ENCODE measurements at regions not wholly inside any gene's neighbourhood (a gene's known extent, or its start where the extent isn't known, plus 50 kb on each side); places are given as distances from the start of the nearest gene placed in this dataset.
"Not testable (repeated sequence)": the region's sequence is repeated elsewhere in the genome, so short reads cannot be mapped to it uniquely, and the experiment has no call there.

DNA sequence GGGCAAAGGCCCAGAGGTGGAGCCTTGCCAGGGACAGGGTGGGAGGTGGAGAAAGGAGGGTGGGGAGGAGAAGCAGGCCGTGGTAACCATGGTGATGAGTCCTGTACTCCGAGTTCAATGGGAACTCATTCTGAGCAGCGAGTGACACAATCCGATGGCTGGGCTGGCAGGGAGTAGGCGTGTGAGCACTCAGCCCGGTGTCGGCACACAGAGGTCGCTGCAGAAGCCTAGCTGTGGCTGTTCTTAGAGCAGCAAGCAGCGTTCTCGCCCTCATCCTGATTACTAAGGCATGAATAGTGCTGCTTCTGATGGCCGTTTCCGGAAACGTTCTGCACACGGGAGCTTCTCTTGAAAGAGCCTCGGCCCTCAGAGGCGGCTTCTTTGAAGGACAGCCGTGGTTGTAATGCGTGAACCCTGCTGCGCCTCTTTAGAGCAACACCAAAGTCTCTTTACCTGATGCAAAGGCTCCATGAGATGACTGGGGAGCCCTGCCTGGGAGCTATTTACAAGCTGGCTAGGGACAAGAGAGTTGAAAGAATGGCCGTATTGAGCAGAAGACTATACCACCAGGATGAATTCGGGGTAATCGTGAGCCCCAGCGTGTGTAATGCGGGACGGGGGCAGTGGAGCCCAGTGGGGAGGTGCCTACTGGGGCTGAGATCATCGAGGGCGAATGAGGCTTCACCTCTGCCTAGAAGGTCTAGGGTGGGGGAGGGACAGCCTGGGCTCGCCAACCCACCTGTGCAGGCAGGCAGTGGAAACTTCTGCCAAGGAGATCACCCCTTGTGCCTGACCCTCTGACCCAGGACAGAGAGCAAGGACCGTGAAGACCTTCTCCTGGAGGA is 72.8 kb upstream of the PAX7 start:
- DNase-seq (ENCODE audit: low spot score) (no peak), ATAC-seq (no peak)
- intact Hi-C loops (cut with DNase I) = no loop called here

DNA sequence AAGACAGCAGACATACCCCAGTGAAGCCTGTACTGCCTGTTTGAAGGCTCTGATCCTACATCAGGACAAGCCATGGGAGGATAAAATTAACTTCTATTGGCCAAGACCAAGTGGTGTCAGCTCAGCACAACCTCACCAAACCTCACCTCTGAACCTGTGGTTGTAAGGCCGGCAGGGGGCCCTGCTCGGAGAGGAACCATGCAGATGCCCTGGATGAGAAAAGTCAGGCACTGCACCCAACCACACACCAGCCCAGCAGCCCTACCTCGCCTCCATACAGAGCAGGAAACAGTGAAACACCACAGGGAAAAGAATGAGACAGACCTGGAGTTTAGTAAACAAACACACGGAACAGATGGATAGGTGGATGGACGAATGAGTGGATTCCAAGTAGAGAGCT is 70.0 kb upstream of the PAX7 start:
- intact Hi-C loops (cut with DNase I) = no loop called here
- no peak for ATAC-seq
- DNase-seq (ENCODE audit: low spot score) = no peak

DNA sequence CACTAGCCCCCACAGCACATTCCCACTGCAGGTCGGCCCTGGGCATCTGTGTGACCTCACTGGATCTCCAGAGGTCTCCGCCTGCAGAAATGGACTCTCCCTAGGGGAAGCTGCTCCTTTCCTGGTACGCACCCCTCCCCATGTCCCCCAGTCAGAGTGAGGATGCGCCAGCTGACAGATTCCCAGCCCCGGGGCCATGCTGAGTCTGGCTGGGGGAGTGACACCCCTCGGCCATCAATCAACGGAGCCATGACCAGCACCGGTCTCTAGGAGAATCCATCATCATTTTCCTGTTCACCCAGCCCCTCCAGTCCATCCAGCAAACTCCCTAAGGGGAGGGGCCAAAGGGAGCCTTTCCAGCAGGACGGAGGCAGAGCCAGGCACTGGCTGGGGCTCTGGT is 68.7 kb upstream of the PAX7 start:
- DNase-seq (ENCODE audit: low spot score) (no peak), ATAC-seq (no peak)
- intact Hi-C loops (cut with DNase I) = no loop called here

DNA sequence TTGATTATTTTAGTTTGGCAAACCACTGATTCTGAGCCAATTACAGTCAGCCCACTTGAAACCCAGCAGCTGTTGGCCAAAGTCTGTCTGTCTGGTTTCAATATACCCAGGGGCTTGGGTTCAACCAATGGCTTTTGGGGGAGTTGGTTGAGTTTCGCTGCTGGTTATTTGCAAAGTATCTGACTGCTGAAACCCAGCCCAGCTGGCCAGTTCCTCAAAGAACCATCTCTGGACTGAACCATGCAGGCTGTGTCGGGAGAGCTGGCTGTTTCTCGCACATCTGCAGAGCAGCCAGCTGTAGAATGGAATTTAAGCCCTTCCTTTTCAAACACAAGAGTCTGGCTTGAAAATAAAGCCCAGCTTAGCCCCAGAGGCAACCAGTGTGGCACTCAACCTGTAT is 66.0 kb upstream of the PAX7 start:
- DNase-seq (ENCODE audit: low spot score) (no peak), ATAC-seq (no peak)
- intact Hi-C loops (cut with DNase I) = no loop called here

GRCh38 chr1:18565321-18565720 is 65.3 kb upstream of the PAX7 start:
- intact Hi-C loops (cut with DNase I) = no loop called here
- ATAC-seq (no peak), DNase-seq (ENCODE audit: low spot score) (no peak)

GRCh38 chr1:18568489-18568888 is 62.2 kb upstream of the PAX7 start:
- ATAC-seq = no peak
- intact Hi-C loops (cut with DNase I) = no loop called here

DNA sequence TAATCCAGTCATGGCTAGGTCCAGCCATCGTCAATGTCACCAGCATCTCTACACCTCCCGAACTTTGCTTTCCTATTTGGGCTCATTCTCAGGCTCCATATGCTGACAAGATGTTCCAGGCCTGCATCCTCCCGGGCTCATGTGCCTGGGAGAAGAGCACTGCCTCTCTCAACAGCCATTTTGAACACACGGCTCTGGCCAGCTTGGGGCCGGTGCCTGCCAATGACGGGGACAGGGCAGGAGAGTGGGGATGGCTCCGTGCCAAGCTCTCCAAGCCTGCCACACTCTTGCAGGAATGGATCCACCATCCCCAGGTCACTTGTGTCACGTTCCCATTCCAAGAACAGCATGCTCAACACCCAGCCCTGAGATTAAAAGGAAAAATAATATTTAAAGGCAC is 61.4 kb upstream of the PAX7 start:
- DNase-seq (ENCODE audit: low spot score) (no peak), ATAC-seq (no peak)
- intact Hi-C loops (cut with DNase I) = no loop called here

More at GRCh38 chr1:18568489-18568888, 62.2 kb upstream of the PAX7 start:
- DNase-seq (ENCODE audit: low spot score) = no peak

- intact Hi-C loops (cut with DNase I) = no loop called here
- ATAC-seq = no peak
- no peak for DNase-seq (ENCODE audit: low spot score)
Observed at GRCh38 chr1:18569811-18570545, 60.7 kb upstream of the PAX7 start.

GRCh38 chr1:18571275-18571674 is 59.4 kb upstream of the PAX7 start:
- ATAC-seq (no peak), DNase-seq (ENCODE audit: low spot score) (no peak)
- intact Hi-C loops (cut with DNase I) = no loop called here

GRCh38 chr1:18572022-18572880 is 58.4 kb upstream of the PAX7 start:
- DNase-seq (ENCODE audit: low spot score) (no peak), ATAC-seq (no peak)
- intact Hi-C loops (cut with DNase I) = no loop called here

DNA sequence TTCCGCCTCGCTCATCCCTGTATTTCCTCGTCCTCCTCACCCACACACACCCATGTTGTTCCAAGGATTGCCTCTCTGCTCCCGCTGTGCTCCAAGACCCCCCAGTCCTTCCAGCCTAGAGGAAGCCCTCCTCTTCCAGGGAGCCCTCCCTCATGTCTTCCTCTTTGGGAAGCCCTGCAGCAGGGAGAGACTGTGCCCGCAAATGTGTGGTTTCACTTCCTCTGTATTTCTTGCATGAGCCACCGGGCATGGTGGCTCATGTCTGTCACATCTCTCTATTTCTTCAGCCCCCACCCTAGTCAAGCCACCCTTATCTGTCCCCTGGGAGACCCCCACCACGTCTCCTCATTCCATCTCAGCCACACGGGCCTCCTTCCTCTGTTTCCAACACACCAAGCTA is 57.5 kb upstream of the PAX7 start:
- DNase-seq (ENCODE audit: low spot score) = no peak
- intact Hi-C loops (cut with DNase I) = no loop called here
- ATAC-seq = no peak

- ATAC-seq (no peak), DNase-seq (ENCODE audit: low spot score) (no peak)
- intact Hi-C loops (cut with DNase I) = no loop called here
Observed at GRCh38 chr1:18574754-18575153, 55.9 kb upstream of the PAX7 start.

DNA sequence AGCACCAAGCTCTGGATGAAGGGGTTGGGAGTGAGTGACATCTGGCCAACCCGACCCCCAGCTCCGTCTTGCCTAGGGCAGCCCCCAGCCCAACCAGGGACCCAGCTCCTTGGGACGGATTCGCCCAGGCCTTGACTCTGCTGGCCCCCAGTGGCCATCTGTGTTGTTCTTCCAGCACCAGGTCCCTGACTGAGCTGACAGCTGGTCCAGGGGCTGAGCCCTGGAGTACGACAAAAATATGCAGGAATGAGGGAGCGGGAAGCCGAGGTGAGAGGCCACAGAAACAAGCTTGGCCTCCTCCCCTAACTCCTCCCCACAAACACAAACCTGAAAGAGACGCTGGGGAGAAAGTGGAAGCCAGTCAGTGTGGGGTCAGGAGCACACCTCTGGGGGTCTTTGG is 55.0 kb upstream of the PAX7 start:
- DNase-seq (ENCODE audit: low spot score) = peak; percentile 76
- intact Hi-C loops (cut with DNase I) = no loop called here
- ATAC-seq = peak; percentile 41

- intact Hi-C loops (cut with DNase I) = no loop called here
- ATAC-seq (no peak), DNase-seq (ENCODE audit: low spot score) (no peak)
Observed at GRCh38 chr1:18578271-18578670, 52.4 kb upstream of the PAX7 start.

GRCh38 chr1:18579267-18579666 is 51.4 kb upstream of the PAX7 start:
- ATAC-seq; DNase-seq (ENCODE audit: low spot score); intact Hi-C loops (cut with DNase I): not testable (repeated sequence)

- DNase-seq (ENCODE audit: low spot score) (no peak), ATAC-seq (no peak)
- intact Hi-C loops (cut with DNase I) = no loop called here
Observed at GRCh38 chr1:18580047-18580446, 50.6 kb upstream of the PAX7 start.

DNA sequence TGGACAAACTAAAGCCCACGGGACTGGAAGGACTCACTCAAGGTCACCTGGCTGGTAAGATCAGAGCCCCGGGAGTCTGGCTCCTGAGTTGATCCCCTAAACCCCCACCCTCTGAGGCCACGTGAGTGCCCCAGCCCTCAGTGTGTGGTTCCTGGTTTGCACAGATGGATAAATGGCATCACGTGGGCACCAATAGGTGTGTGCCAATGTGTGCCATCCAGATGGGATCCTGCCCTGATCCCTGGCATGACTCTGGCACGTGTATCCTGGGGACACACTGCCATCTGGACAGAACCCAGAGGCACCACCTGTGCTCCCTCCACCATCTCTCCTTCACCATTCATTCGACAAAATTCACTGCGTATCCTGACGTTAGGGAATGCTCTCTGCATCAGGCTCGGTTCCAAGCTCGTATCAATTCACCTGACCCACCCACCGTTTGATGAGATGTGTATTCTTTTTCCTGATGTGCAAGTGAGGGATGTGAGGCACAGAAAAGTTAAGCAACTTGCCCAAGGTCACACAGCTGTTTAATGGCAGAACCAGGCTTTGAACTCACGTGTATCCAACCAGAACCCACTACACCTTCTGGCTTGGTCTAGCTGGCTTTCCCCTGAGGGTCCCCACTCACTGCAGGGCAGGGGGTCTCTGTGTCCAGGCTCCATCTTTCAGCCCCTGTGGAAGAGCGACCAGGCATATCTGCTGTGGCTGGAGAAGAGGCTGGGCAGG is 49.8 kb upstream of the PAX7 start:
- ATAC-seq = no peak
- no peak for DNase-seq (ENCODE audit: low spot score)

More for the DNA sequence above, 49.8 kb upstream of the PAX7 start:
- intact Hi-C loops (cut with DNase I) = no loop called here
